ENCODE measurements at regions not wholly inside any gene's neighbourhood (a gene's known extent, or its start where the extent isn't known, plus 50 kb on each side); places are given as distances from the start of the nearest gene placed in this dataset.

DNA sequence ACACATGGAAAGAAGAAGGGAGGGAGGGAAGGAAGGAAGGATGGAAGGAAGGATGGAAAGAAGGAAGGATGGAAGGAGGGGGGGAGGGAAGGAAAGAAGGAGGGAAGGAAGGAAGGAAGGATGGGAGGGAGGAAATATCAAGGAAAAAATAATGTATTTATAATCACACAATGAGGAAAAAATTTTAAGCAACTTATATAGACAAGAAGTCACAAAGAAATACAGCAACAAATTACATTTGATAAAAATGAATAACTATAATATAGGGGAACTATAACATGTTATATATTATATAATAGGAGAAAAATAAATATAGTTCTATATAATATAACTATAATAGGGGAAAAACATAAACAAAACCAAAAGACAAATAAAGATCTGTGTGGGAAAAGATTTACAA, 441.8 kb downstream of the LRATD1 start:
- CTCF ChIA-PET, result interaction anchor here (1.1 to 1.2 kb wide), 2 partner anchors 12 to 14 kb away, joined by 3 to 4 read pairs; no protein-coding TSS in a partner anchor
- no peak for DNase-seq (ENCODE audit: extremely low spot score)
- POLR2A ChIA-PET, result no interaction called here
- TF ChIP-seq, protein P1, sequence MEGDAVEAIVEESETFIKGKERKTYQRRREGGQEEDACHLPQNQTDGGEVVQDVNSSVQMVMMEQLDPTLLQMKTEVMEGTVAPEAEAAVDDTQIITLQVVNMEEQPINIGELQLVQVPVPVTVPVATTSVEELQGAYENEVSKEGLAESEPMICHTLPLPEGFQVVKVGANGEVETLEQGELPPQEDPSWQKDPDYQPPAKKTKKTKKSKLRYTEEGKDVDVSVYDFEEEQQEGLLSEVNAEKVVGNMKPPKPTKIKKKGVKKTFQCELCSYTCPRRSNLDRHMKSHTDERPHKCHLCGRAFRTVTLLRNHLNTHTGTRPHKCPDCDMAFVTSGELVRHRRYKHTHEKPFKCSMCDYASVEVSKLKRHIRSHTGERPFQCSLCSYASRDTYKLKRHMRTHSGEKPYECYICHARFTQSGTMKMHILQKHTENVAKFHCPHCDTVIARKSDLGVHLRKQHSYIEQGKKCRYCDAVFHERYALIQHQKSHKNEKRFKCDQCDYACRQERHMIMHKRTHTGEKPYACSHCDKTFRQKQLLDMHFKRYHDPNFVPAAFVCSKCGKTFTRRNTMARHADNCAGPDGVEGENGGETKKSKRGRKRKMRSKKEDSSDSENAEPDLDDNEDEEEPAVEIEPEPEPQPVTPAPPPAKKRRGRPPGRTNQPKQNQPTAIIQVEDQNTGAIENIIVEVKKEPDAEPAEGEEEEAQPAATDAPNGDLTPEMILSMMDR (IDR thresholded peaks at IDR 0.05; ENCODE audit: control extremely low read depth, extremely low read depth, low read depth, missing control alignments), result no peak

DNA sequence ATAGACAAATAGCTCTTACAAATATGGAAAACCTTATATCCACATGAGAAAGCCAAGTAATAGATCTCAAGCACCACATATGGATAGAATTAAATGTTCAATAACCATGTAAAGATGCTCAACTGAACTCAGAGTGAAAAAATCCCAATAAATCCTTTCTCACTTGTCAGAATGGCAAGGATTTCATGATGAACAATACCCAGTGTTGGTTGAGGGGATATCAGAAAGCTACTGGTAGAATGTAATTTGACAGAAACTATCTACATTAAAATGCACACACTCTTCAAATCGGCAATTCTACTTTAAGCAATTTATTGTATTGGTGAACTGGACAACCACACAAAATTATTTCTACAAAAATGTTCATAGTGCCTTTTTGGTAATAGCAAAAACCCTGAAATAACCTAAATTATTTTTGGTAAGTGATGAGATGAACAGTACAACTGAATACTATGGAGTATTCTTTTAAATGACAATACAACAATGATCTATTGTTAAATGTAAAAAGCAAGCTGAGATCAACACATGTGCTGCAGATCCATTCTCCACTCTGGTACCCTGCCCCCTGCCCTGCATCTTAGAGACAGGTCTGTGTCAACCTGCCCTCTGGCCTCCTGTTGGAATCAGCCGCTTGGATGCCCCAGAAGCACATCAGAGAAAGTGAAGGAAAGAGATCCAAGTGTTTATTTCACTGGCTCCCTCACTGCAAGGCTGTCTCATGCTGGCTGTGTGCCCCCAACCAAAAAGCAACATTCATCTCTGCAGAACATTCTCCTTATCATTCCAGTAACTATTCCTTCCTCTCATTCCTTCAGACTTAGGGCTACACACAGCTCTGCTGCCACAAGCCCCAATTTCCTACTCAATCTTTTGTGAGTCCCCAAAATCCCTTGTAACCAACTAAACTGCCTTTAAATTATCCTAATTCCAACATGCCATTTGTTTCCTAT, 442.5 kb downstream of the LRATD1 start:
- no peak for DNase-seq (ENCODE audit: extremely low spot score)
- POLR2A ChIA-PET, result no interaction called here
- CTCF ChIA-PET, result interaction anchor here (1.1 to 1.2 kb wide), 2 partner anchors 13 to 15 kb away, joined by 3 to 4 read pairs; no protein-coding TSS in a partner anchor
- TF ChIP-seq, protein P1 (IDR thresholded peaks at IDR 0.05; ENCODE audit: control extremely low read depth, extremely low read depth, low read depth, missing control alignments), result no peak

DNA sequence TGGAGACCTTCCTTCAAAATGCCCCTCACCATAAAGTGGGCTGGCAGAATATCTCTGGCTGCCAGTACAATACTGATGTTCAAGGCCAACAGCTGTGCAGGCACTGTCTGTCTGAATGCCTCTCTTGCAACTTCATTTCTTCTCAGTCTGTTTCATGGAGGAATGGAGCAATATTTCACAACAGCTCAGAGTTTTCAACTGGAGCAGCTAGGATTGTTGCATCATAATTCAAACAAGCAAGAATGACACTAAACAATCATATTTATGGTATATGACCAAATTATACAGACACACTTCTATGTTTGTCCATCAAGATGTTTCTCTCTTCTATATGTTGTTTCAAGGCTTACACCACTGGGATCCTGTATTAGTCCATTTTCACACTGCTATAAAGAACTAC, 444.2 kb downstream of the LRATD1 start:
- TF ChIP-seq, protein P1 (IDR thresholded peaks at IDR 0.05; ENCODE audit: control extremely low read depth, extremely low read depth, low read depth, missing control alignments), result no peak
- POLR2A ChIA-PET, result no interaction called here
- CTCF ChIA-PET, result interaction anchor here (0.7 kb wide), 1 partner anchor 19 kb away, joined by 3 read pairs; no protein-coding TSS in a partner anchor
- no peak for DNase-seq (ENCODE audit: extremely low spot score)

DNA sequence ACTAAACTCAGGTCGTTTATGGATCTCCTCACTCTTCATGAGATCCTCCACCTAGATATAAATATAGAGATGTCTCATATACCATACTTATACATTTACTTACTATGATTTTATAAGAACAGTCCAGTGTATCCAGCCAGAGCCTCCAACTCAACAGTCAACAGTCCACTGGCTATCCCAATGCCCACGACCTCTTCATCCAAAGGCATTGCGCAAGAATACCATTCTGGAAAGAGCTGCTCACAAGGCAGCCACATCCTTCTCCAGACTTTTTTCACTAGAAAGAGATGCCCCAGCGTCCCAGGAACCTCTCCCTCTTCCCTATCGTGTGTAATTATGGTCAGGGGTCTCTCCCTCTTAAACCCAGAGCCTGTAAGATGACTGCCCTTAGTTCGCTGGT, 448.8 kb downstream of the LRATD1 start:
- ChIA-PET CTCF (interaction anchor here (1.4 to 1.8 kb wide), 2 partner anchors 10 to 24 kb away, joined by 4 read pairs; no protein-coding TSS in a partner anchor), POLR2A (no interaction called here)
- TF ChIP-seq, protein P1 (IDR thresholded peaks at IDR 0.05; ENCODE audit: control extremely low read depth, extremely low read depth, low read depth, missing control alignments), result no peak

DNA sequence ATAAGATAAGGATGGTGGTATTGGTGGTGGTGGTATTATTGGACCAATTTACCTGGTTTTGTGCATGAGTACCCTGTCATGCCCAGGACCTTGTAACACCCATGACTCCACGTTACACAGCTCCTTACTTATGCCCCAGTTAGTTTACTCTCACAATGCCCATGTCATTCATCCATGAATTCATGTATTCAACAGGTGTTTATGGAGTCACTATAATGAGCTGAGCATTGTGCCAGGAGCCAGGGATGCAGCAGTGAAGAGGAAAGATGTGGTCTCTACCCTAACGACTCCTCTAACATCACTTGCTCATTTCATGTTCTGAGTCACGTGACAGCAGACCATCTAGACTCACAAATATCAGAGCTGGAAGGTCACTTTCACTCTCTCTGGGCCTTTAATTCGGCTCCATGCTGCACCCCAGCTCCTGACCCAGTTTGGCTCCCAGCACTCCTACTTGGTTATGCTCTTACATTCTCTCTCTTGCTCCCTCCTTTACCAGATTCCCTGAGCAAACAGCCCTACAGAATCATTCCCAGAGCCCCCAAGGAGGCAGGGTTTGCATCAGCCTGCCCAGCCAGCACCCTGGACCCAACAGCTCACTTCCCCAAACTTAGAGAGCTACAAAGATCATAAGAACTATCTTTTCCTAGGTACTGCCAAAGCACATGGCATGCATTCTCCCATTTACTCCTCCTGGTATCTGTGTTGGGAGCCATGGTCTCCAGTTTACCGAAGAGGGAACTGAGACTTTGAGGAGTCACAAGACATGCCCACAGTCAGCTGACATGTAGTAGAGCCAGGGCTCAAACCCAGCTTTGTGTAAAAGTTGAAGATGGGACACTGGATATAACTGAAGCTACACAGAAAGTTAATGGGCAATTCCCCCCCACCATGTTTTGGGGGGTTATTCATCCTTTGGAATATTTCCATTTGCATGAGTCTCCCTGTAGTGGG, 449.9 kb downstream of the LRATD1 start:
- DNase-seq (ENCODE audit: extremely low spot score), result no peak
- TF ChIP-seq, protein P1 (IDR thresholded peaks at IDR 0.05; ENCODE audit: control extremely low read depth, extremely low read depth, low read depth, missing control alignments), result no peak
- ChIA-PET POLR2A (no interaction called here), CTCF (interaction anchor here (1.4 to 1.8 kb wide), 3 partner anchors 9 to 33 kb away, joined by 4 to 5 read pairs (median 4); no protein-coding TSS in a partner anchor)

More for the DNA sequence above, 448.8 kb downstream of the LRATD1 start:
- no peak for DNase-seq (ENCODE audit: extremely low spot score)
